Anterior cingulate cortex (tissue), 58 donors: ENCODE measurements at regions not wholly inside any gene's neighbourhood (a gene's known extent, or its start where the extent isn't known, plus 50 kb on each side); places are given as distances from the start of the nearest gene placed in this dataset.
"Not testable (repeated sequence)": the region's sequence is repeated elsewhere in the genome, so short reads cannot be mapped to it uniquely, and the experiment has no call there.

ENCODE experiments used
- DNase-seq, 58 donors: peaks; one replicate each; lab custom pipeline; 2025; lab: John Stamatoyannopoulos, UW

DNA sequence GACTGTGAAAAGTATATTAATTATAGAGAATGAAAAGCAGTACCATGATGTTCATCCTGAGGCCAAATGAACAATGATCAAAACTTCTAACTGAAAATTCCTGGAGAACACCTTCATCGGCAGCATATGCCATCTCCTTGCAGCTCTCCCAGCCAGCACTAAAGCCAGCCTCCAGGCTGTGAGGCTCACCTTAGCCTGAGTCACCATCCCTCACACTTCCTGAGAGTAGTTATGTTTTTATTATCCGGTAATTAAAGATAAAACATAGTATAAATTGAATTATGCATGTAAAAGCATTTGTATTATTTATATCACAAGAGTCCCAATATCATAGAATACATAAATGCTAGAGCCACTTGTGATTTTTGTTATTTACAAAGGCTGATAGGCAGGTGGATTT is 341.9 kb downstream of the BCL2L11 start:
- not testable (repeated sequence) for DNase-seq

DNA sequence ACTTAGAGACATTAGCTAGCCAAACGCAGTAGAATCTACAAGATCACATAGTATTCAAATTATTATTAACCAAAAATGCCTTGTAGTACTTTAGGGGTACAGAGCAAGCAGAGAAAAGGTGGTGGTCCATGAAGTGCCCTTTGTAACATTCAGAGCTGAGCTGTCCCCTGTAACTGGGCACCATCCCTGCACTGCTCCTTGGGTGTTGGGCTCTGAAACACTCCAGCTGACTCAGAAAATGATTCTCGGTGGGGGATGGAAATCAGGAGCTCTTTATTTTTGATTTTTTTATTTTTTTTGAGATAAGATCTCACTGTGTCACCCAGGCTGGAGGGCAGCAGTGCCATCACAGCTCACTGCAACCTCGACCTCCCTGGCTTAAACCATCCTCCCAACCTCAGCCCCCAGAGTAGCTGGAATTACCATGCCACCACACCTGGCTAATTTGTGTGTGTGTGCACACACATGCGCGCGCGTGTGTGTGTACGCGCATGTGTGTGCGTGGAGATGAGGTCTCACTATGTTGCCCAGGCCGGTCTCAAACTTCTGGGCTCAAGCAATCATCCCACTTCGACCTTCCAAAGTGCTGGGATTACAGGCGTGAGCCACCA is 342.6 kb downstream of the BCL2L11 start:
- not testable (repeated sequence) for DNase-seq

DNA sequence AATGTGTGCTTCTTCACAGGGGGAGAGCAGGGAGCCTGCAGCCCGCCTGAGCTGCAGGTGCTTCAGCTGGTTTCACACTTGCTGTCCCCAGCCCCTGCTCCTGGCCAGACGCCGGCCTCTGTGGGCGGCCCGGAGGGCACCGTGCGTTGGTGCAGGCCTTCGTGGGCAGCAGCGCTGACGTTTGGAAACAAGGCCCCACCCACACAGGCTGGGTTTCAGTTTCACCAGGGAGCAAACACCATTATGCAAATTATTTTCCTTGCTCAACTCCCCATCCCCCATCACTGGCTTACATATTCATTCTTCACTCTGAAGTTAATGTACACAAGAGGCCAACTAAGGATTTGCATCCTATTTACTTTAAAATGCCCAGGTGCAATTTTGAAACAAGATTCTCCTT is 343.2 kb downstream of the BCL2L11 start:
- not testable (repeated sequence) for DNase-seq

- DNase-seq = not testable (repeated sequence)
Measured at GRCh38 chr2:111464367-111464766, 343.7 kb downstream of the BCL2L11 start.

DNA sequence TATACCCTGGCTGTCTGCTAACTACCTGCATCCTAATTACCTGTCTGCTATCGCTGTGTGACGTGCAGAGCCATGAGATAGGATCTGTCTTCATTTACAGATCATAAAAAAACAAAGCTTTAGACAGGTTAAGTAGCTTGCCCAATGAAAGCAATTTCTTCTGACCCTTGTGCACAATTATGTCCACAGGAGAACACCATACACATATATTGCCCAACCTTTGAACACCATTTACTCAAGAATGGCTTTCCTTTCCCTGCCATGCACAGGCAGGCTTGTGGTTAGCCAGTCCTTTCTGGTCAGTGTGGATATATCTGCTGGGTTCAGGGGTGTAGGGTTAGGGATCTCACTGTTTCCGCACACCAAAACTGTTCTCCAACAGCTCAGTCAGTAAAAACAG is 344.8 kb downstream of the BCL2L11 start:
- not testable (repeated sequence) for DNase-seq

GRCh38 chr2:111466744-111467143 is 346.0 kb downstream of the BCL2L11 start:
- not testable (repeated sequence) for DNase-seq

DNA sequence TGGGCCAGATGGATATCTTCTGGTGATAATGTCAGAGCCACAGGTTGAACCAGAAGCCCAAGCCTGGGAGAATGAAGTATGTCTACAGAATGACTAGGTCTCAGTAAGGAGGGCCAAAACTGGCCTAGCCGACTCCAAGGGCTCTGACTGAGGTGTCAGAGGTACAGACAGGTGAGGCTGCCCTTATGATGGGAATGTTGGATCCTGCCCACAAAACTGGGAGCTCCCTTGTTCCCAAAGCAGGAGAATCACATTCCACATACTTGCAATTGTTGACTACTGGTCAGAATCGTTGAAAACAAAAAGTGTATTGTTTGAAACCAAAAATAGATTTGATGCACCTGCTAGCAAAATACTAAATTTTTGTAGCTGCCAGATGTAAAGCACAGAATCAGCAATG is 350.2 kb downstream of the BCL2L11 start:
- DNase-seq = not testable (repeated sequence)

DNA sequence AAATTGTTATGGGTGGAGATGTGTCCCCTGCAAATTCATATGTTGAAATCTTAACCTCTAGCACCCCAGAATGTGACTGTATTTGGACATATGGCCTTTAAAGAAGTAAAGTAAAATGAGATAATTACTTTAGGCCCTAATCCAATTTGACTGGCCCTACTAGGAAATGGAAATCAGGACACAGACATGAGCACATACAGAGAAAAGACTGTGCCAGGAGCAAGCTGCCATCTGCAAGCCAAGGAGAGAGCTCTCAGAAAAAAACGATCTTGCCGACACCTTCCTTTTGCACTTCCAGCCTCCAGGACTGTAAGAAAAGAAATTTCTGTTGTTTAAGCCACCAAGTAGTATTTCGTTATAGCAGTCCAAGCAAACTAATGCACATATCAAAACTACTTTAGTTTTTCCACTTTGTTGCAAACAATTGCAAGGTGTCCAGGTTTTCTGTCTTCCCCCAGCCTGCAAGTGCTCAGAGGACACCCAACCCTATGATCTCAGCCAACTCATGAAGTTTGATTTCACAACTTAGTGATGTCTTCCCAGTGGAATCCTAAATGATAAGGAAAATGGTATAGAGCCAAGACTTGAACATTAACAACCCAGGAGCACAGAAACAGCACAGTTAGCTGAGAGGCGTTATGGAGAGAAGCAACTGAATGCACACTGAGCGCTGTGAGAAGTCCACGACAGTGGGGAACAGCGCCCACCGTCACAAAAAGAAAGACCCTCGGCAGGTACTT is 351.2 kb downstream of the BCL2L11 start:
- not testable (repeated sequence) for DNase-seq

DNA sequence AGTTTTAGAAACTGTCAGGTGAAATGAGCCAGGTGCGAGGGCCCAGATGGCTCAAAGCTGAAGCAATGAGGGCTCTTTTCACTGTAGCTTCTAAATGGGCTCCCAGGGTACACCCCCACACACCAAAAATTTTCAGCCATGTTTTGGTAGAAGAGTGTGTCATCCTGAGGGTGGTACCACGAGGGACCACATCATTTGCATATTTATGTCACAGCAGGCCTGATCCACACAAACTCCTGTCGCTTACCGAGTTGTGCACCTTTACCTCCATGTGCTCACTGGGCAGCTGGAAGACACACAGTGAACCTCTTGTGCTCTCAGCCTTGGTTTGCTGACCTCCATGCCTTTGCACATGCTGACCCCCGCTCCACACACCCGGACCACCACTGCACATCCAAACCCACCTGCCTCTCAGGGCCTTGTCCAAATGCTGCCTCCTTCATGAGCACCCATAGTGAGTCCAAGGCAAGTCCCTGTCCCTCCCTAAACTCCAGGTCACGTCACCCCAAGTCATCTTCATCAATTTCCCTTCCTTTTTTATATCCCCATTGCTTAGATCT is 352.2 kb downstream of the BCL2L11 start:
- not testable (repeated sequence) for DNase-seq

GRCh38 chr2:111473522-111473921 is 352.8 kb downstream of the BCL2L11 start:
- DNase-seq = not testable (repeated sequence)

GRCh38 chr2:111474198-111474705 is 353.5 kb downstream of the BCL2L11 start:
- DNase-seq = not testable (repeated sequence)

DNA sequence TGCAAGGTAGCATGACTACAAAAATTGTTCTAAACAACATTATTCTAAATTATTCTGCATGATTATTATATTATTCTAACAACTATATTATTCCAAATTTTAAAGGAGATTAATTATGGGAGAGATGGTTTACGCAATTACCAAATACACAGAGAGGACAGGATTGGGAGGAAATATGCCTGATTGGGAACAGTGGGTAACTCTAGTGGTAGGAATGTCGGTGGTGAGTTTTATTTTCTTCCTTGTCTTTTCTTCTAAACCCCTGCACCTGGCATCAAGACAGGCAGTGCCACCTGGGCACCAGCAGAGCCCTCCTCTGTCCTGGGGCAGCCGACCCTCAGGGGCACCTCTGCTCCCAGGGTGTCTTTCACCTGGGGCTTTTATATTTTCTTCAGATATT is 357.6 kb downstream of the BCL2L11 start:
- not testable (repeated sequence) for DNase-seq

DNA sequence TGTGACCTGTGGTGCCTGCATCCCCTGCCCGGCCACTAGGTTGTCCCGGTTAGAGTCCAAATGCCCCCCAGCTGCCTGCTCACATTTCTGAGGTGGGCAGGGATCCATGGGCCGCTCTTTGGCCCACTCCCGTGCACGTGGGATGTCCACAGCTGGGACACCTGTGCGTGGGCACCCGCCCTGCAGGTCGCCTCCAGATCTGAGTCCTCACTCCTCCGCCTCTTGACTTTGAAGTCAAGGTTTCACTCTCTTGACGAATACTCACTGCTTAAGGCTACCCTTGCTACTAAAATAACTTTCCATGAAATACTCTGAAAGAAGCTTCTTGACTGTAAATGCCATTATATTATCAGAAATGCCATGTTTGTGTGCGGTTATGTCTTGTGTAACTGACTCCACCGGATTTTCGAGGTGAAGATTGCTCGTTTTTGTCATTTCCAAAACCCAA is 358.2 kb downstream of the BCL2L11 start:
- not testable (repeated sequence) for DNase-seq

- not testable (repeated sequence) for DNase-seq
Measured at GRCh38 chr2:111480016-111480625, 359.4 kb downstream of the BCL2L11 start.

- DNase-seq = not testable (repeated sequence)
Measured at GRCh38 chr2:111480633-111481032, 359.9 kb downstream of the BCL2L11 start.

GRCh38 chr2:111481219-111481618 is 360.5 kb downstream of the BCL2L11 start:
- not testable (repeated sequence) for DNase-seq

DNA sequence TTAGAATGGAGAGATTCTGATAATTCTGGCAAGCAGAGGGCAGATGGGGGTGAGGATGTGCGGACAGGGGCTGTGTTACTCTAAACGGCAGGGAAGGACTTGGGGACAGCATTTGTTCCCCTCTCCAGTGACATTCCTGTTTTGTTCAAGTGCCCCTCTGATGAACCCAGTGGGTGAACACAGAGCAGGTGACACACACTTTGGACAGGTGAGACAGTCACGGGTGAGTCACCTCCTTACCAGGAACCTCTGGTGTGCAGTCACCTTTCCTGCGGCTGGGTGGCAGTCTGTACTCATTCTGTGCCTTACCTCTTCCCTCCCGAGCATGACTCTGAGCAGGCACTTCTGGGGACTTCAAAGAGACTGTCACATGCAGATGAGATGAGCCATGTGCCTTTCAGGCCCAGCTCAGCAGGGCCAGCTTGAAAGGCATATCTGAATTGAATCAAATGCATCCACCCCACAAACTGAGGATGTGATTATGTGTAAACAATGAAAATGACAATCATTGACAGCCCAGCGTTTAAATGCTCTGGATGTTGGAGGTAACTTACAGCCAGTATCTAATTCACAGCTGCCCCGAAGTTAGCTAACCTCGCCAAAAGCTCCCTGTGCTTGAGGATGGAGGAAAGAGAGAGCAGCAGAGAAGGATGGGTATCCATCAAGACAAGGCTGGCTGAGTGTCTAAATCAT is 362.4 kb downstream of the BCL2L11 start:
- not testable (repeated sequence) for DNase-seq

DNA sequence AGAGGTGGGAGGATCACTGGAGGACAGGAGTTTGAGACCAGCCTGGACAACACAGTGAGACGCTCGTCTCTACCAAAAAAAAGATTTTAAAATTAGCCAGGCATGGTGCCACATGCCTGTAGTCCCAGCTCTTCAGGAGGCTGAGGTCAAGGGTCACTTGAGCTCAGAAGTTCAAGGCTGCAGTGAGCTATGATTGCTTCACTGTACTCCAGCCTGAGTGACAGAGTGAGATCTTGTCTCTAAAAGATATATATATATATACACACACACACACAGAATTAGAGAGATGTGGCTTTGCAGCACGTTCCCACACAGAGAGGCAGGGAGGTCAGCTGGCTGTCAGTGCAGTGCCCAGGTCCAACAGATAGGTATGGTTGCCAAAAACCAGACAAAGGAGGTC is 363.4 kb downstream of the BCL2L11 start:
- not testable (repeated sequence) for DNase-seq

- DNase-seq = not testable (repeated sequence)
Measured at GRCh38 chr2:111485895-111486294, 365.2 kb downstream of the BCL2L11 start.

DNA sequence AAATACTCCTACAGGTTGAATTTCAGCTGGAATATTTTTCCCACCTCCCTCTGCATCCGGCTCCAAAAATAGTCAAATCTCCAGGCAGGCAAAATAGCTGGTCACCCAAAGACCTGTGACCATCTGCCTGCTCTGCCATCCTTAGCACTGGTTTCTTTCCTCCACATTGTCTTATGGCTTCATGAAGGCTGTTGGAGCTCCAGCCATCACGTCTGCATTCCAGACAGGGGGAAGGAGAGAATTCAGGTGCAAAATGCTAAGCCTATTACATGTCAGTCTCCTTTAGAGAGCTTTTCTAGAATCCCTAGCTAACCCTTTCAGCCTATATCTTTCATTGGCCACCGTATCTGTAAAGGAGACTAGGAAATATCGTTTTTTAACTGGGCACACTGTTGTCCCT is 367.7 kb downstream of the BCL2L11 start:
- not testable (repeated sequence) for DNase-seq
